ENCODE measurements at regions not wholly inside any gene's neighbourhood (a gene's known extent, or its start where the extent isn't known, plus 50 kb on each side); places are given as distances from the start of the nearest gene placed in this dataset.
A peak's percentile ranks its signal among the peaks of the same experiment; 100 is the strongest.
"Not testable (repeated sequence)": the region's sequence is repeated elsewhere in the genome, so short reads cannot be mapped to it uniquely, and the experiment has no call there.

GRCh38 chr7:97928844-97929243 lies 56.6 kb upstream of the ASNS start:
- not testable (repeated sequence) for DNase-seq (ENCODE audit: low read depth in 2 of 2)

DNA sequence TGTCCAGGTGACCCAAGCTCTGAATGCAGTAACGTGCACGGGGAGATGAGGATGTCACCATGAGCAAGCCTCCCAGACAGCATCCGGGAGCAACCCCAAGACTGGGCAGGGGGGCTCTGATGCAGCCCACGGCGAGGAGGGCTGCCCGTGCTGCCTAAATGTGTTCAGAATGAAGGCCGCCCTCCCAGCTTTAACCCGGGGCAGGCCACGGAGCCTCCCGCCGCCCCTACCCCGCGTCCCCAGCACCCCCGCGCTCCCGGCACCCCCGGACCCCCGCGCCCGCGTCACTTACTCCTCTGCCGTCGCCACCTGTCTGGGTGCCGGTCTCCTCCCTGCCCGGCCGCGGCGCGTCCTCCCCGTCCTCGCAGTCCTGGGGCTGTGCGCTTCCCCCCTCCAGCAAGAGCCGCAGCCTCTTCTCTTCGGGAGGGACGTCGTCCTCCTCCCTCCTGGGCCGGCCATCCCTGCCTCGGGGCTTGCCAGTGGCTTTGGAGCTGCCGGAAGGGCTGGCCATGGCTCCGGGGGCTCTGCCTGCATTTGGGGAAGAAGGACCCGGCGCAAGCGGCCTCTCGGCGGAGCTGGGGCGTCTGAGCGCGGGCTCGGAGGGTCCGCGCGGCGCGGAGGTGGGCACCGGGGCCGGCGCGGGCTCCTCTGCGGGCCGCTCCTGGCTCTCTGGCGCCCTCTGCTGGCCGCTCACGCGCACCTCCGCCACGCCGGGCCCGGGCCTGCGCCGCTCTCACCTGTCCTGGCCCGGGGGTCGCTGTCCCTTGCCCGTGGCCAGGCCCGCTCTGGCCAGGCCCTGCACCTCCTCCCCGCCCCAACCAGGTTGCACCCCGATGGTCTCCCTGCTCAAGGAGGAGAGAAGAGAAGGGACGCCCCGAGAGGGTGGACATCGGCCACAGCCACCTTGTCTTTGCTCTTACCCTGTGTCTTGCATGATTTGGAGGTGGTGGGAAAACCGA lies 55.9 kb upstream of the ASNS start:
- peak; percentile 7 to 64 for DNase-seq (ENCODE audit: low read depth in 2 of 2)
